Endothelial cell of umbilical vein (primary cell): ENCODE measurements at regions not wholly inside any gene's neighbourhood (a gene's known extent, or its start where the extent isn't known, plus 50 kb on each side); places are given as distances from the start of the nearest gene placed in this dataset. TPM values are rescaled to one million over a fixed set of nuclear protein-coding genes. Genes with fewer than 3 reads are reported as not detected.
A peak's percentile ranks its signal among the peaks of the same experiment; 100 is the strongest.

Source experiments
- BruUV-seq: library from RNA; stranded (reverse); fragments of 400-500 nt; replicated peaks from 2 replicates; lab custom pipeline; 2021; lab: Mats Ljungman, UMichigan
- CTCF ChIA-PET: fragments of 300-600, 350-600 bp; sonication (Branson Sonifier 250); formaldehyde crosslinking; loops from one replicate; lab custom pipeline; 2021; ENCODE audit warnings: antibody characterized with exemption, inconsistent platforms; lab: Charles Lee
- POLR2A ChIA-PET: fragments of 300-600, 350-600 bp; sonication (Branson Sonifier 250); formaldehyde crosslinking; loops from one replicate; lab custom pipeline; 2021; ENCODE audit warnings: antibody characterized with exemption, inconsistent platforms; lab: Charles Lee
- DNase-seq: peaks from one replicate; pipeline ENCODE4 v3.0.0-alpha.2; 2011; ENCODE audit warnings: low read depth, low spot score
- FAIRE-seq: peaks from 2 replicates; lab custom pipeline; 2011; peaks lifted over from hg19 to GRCh38; lab: Jason Lieb, UNC
- H2AFZ ChIP-seq: 2 replicates; pipeline ENCODE4 v1.6.0; 2012; ENCODE audit warnings: low read depth, low read length, control low read depth, inconsistent platforms
- H3K27ac ChIP-seq: 2 replicates; pipeline ENCODE4 v1.5.1; 2011; ENCODE audit warnings: low read depth, mild to moderate bottlenecking, control low read depth, low read length, moderate library complexity; ENCODE audit not compliant: insufficient read depth
- H3K27me3 ChIP-seq, 2 experiments: 2 replicates each; pipeline versions ENCODE4 v1.6.0 to v1.6.1; 2011; ENCODE audit warnings: low read length in 2 of 2, mixed read lengths in 1 of 2; ENCODE audit not compliant: control insufficient read depth in 2 of 2, insufficient read depth in 2 of 2
- H3K36me3 ChIP-seq, 2 experiments: 2 replicates in 1 of 2; 3 replicates in 1 of 2; pipeline ENCODE4 v1.5.1; 2011; ENCODE audit warnings: low read length in 2 of 2, mild to moderate bottlenecking in 1 of 2, moderate library complexity in 1 of 2; ENCODE audit not compliant: control insufficient read depth in 2 of 2, insufficient read depth in 2 of 2; ENCODE audit errors: extremely low read depth in 1 of 2
- H3K4me1 ChIP-seq: 3 replicates; pipeline ENCODE4 v1.5.1; 2011; ENCODE audit warnings: mild to moderate bottlenecking, low read length; ENCODE audit not compliant: control insufficient read depth, insufficient read depth; ENCODE audit errors: extremely low read depth
- H3K4me2 ChIP-seq: 2 replicates; pipeline ENCODE4 v1.6.1; 2011; ENCODE audit warnings: low read length, control low read depth, mixed read lengths; ENCODE audit not compliant: insufficient read depth
- H3K4me3 ChIP-seq, 3 experiments: fragments of 200-600 bp in 1 of 3; sonication (generic), shearing (Covaris generic) in 1 of 3; replicated peaks in 1 of 3; 2 replicates each; pipeline ENCODE4 v1.5.1; 2011 to 2016; ENCODE audit warnings: control low read depth in 3 of 3, low read length in 3 of 3, mild to moderate bottlenecking in 2 of 3, inconsistent platforms in 1 of 3, low read depth in 1 of 3, moderate library complexity in 1 of 3; ENCODE audit not compliant: insufficient read depth in 1 of 3
- H3K79me2 ChIP-seq: 2 replicates; pipeline ENCODE4 v1.6.0; 2012; ENCODE audit warnings: low read length, inconsistent platforms; ENCODE audit not compliant: control insufficient read depth, insufficient read depth
- H3K9ac ChIP-seq: replicated peaks from 2 replicates; pipeline ENCODE3; 2011; ENCODE audit warnings: low read length, control low read depth; ENCODE audit not compliant: insufficient read depth; ENCODE audit errors: extremely low read depth
- H3K9me1 ChIP-seq: replicated peaks from 3 replicates; pipeline ENCODE4 v1.6.0; 2011; ENCODE audit warnings: mild to moderate bottlenecking, low read length; ENCODE audit not compliant: control insufficient read depth, insufficient read depth; ENCODE audit errors: extremely low read depth
- H3K9me3 ChIP-seq: replicated peaks from 2 replicates; pipeline ENCODE4 v1.5.1; 2012; ENCODE audit warnings: low read length, inconsistent platforms; ENCODE audit not compliant: control insufficient read depth, insufficient read depth
- H4K20me1 ChIP-seq: replicated peaks from 2 replicates; pipeline ENCODE3; 2011; ENCODE audit warnings: mild to moderate bottlenecking, low read length; ENCODE audit not compliant: control insufficient read depth, insufficient read depth; ENCODE audit errors: extremely low read depth
- EZH2 ChIP-seq: IDR thresholded peaks from 2 replicates; pipeline ENCODE4 v1.6.1; 2012; ENCODE audit warnings: borderline replicate concordance, low read depth, mild to moderate bottlenecking, moderate library complexity, low read length, inconsistent platforms; ENCODE audit not compliant: severe bottlenecking
- FOS ChIP-seq: IDR thresholded peaks from 2 replicates; pipeline ENCODE4 v1.6.1; 2011; ENCODE audit warnings: mild to moderate bottlenecking, low read length, moderate library complexity, borderline replicate concordance; ENCODE audit not compliant: insufficient read depth
- GATA2 ChIP-seq: IDR thresholded peaks from 2 replicates; pipeline ENCODE4 v1.7.0; 2011; ENCODE audit warnings: low read depth, mild to moderate bottlenecking, moderate library complexity, mixed read lengths, low read length; ENCODE audit not compliant: insufficient read length, insufficient read depth
- JUN ChIP-seq: IDR thresholded peaks from 2 replicates; pipeline ENCODE4 v1.6.1; 2011; ENCODE audit warnings: borderline replicate concordance, low read depth; ENCODE audit not compliant: insufficient read length, insufficient read depth
- MYC ChIP-seq: IDR thresholded peaks from one replicate; pipeline ENCODE4 v1.6.1; 2011; ENCODE audit warnings: mild to moderate bottlenecking, low read depth, low read length
- POLR2A ChIP-seq: IDR thresholded peaks from 2 replicates; pipeline ENCODE4 v1.6.1; 2012; ENCODE audit warnings: low read depth, mild to moderate bottlenecking, control low read depth, low read length
- POLR2AphosphoS5 ChIP-seq: IDR thresholded peaks from 2 replicates; pipeline ENCODE4 v1.6.1; 2012; ENCODE audit warnings: low read depth, mild to moderate bottlenecking, control low read depth, low read length, moderate library complexity; ENCODE audit not compliant: insufficient read depth
- dilution Hi-C: fragments of 300-500 bp; cut with MboI; formaldehyde crosslinking; loops from one replicate; pipeline ENCODE4 v1.15.0; 2019; ENCODE audit warnings: low sequenced_read_pairs; ENCODE audit not compliant: extremely low pct_ligation_motif_present
- intact Hi-C: fragments of 100-400 bp; cut with micrococcal nuclease; formaldehyde crosslinking; loops from one replicate; pipeline ENCODE4 v1.10.0; 2022
- microRNA counts: library from miRNA; unstranded; fragments of <30 nt; microRNA quantifications from one replicate; lab custom pipeline; 2016
- microRNA-seq: library from miRNA; unstranded; fragments of <30 nt; microRNA quantifications from one replicate; pipeline ENCODE4 v1.2.0, GENCODE V29; 2021; ENCODE audit warnings: borderline number of aligned reads, borderline replicate concordance
- small RNA-seq: library from RNA; depleted of rRNA; stranded (forward); fragments of <200 nt; gene quantifications from one replicate; pipeline ENCODE3, GENCODE V24; 2012; ENCODE audit warnings: low replicate concordance, low read depth; ENCODE audit not compliant: insufficient read depth, insufficient read length
- TF ChIP-seq, protein P1 (sequence below): IDR thresholded peaks from 2 replicates; pipeline ENCODE4 v1.6.1; 2011; ENCODE audit not compliant: insufficient read depth, insufficient read length
- TF ChIP-seq, protein P2 (sequence below), 2 donors: IDR thresholded peaks; 1 replicate in 1 of 2; 2 replicates in 1 of 2; pipeline ENCODE4 v1.5.1; 2011; ENCODE audit warnings: low read length in 2 of 2, mild to moderate bottlenecking in 2 of 2, moderate library complexity in 2 of 2, control low read depth in 1 of 2, inconsistent platforms in 1 of 2, low read depth in 1 of 2; ENCODE audit not compliant: insufficient read depth in 1 of 2; ENCODE audit errors: extremely low read depth in 1 of 2

DNA sequence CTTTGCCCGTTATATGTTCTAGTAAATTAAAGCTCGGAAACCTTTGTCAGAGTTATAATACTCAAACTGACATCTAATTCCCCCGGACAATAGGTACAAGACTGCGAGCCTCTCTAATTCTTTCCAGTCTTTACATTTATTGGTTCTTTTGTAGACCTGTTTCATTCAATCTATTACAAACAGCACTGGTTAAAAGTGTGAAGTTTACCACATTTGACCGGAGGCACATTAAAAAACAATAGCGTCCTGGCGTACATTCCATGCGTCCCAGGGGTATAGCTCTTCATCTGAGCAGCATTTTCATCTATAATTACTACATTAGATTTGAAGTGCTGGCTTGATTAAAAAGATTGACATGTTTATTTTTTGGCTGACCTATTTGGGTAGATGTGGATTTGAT lies 49.9 kb upstream of the TENM3 start:
- Histone ChIP-seq H3K4me3 (no peak overlapping the region), H3K36me3 (no peaks in the 10 kb centered on the region), H2AFZ (no peak overlapping the region), H4K20me1 (no peaks in the 10 kb centered on the region), H3K4me2 (no peak overlapping the region), H3K79me2 (no peaks in the 10 kb centered on the region), H3K9ac (no peak overlapping the region), H3K9me1 (no peaks in the 10 kb centered on the region), H3K9me3 (no peaks in the 10 kb centered on the region), H3K27me3 (no peaks in the 10 kb centered on the region), H3K27ac (no peak overlapping the region), H3K4me1 (no peaks in the 10 kb centered on the region)
- no peak for FAIRE-seq
- intact Hi-C loops = no loop called here
- dilution Hi-C loops = no loop called here
- ChIA-PET POLR2A (no interaction called here), CTCF (no interaction called here)
- no TSS peak for BruUV-seq
- DNase-seq = no peak
- TF ChIP-seq, protein P1, sequence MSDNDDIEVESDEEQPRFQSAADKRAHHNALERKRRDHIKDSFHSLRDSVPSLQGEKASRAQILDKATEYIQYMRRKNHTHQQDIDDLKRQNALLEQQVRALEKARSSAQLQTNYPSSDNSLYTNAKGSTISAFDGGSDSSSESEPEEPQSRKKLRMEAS = no peak
- TF ChIP-seq POLR2AphosphoS5 (no peak), GATA2 (no peak), JUN (no peak), MYC (no peak), FOS (no peak), POLR2A (no peak), EZH2 (no peak)
- TF ChIP-seq, protein P2, sequence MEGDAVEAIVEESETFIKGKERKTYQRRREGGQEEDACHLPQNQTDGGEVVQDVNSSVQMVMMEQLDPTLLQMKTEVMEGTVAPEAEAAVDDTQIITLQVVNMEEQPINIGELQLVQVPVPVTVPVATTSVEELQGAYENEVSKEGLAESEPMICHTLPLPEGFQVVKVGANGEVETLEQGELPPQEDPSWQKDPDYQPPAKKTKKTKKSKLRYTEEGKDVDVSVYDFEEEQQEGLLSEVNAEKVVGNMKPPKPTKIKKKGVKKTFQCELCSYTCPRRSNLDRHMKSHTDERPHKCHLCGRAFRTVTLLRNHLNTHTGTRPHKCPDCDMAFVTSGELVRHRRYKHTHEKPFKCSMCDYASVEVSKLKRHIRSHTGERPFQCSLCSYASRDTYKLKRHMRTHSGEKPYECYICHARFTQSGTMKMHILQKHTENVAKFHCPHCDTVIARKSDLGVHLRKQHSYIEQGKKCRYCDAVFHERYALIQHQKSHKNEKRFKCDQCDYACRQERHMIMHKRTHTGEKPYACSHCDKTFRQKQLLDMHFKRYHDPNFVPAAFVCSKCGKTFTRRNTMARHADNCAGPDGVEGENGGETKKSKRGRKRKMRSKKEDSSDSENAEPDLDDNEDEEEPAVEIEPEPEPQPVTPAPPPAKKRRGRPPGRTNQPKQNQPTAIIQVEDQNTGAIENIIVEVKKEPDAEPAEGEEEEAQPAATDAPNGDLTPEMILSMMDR (IDR thresholded peaks at IDR 0.05; ENCODE audit: extremely low read depth in 1 of 2, insufficient read depth in 1 of 2, low read depth in 1 of 2, low read length in 2 of 2) = no peak

MicroRNAs in the stretch of these regions (microRNA counts, 767-probe panel; counts per million panel counts)
- microRNA hsa-miR-1305 (lab: Ali Mortazavi, UCI) = 723 counts per million, percentile 96 among the panel's probes with 10 or more counts

Small RNA genes lying in the stretch of these regions (microRNA-seq; reads per million reads assigned to microRNA genes)
- gene MIR1305 = not detected

Small RNA genes lying in the stretch of these regions (small RNA-seq; reads per million reads assigned to genes)
- not detected for gene AC018710.1
- gene AC019235.1 = not detected
- not detected for gene MIR1305
- not detected for gene RF00571
- not detected for gene RN7SKP13
- gene RNA5SP173 = not detected
- gene RNU1-45P = 4.8 reads per million, percentile 36 among the genes with 10 or more reads in this experiment
